SU-DHL-6 (cell line): ENCODE measurements at regions not wholly inside any gene's neighbourhood (a gene's known extent, or its start where the extent isn't known, plus 50 kb on each side); places are given as distances from the start of the nearest gene placed in this dataset.

ENCODE experiments used
- CTCF ChIP-seq: fragments of 200-600 bp; sonication (generic); IDR thresholded peaks from one replicate; pipeline ENCODE4 v1.5.1; 2017; ENCODE audit warnings: antibody characterized with exemption, mild to moderate bottlenecking, low read length, moderate library complexity; ENCODE audit not compliant: insufficient read depth, poor library complexity, severe bottlenecking
- EZH2phosphoT487 ChIP-seq: fragments of 200-600 bp; sonication (generic), shearing (Covaris generic); conservative IDR thresholded peaks from 2 replicates; pipeline ENCODE4 v1.6.1; 2018; ENCODE audit warnings: mild to moderate bottlenecking, antibody characterized with exemption, low read length, moderate library complexity, mixed read lengths

- TF ChIP-seq CTCF (no peak), EZH2phosphoT487 (no peak)
Measured at GRCh38 chr4:95732061-95732460, 107.8 kb upstream of the PDHA2 start.
